Activated T-cell treated with anti-CD3 and anti-CD28 coated beads for 4 hours (primary cell): ENCODE measurements at regions not wholly inside any gene's neighbourhood (a gene's known extent, or its start where the extent isn't known, plus 50 kb on each side); places are given as distances from the start of the nearest gene placed in this dataset.

ENCODE experiments used
- DNase-seq: peaks from one replicate; pipeline ENCODE4 v3.0.0-alpha.2; 2020

- no peak for DNase-seq
These were observed 112.6 kb downstream of the CDC5L start for GRCh38 chr6:44500074-44500473.

- no peak for DNase-seq
These were observed 116.0 kb downstream of the CDC5L start for GRCh38 chr6:44503471-44503870.

- DNase-seq = no peak
These were observed 116.8 kb downstream of the CDC5L start for GRCh38 chr6:44504301-44504791.

GRCh38 chr6:44505751-44506150 is 118.2 kb downstream of the CDC5L start:
- DNase-seq = no peak

- DNase-seq = no peak
These were observed 119.5 kb downstream of the CDC5L start for GRCh38 chr6:44507014-44507413.

GRCh38 chr6:44508646-44509045 is 121.1 kb downstream of the CDC5L start:
- DNase-seq = no peak

- no peak for DNase-seq
These were observed 123.6 kb downstream of the CDC5L start for GRCh38 chr6:44511126-44511525.

- DNase-seq = no peak
These were observed 125.6 kb downstream of the CDC5L start for GRCh38 chr6:44512868-44513741.

GRCh38 chr6:44514085-44514484 is 126.6 kb downstream of the CDC5L start:
- DNase-seq = no peak

- DNase-seq = no peak
These were observed 127.2 kb downstream of the CDC5L start for GRCh38 chr6:44514576-44515193.

- DNase-seq = no peak
These were observed 135.4 kb downstream of the CDC5L start for GRCh38 chr6:44522871-44523270.

GRCh38 chr6:44524476-44525227 is 137.1 kb downstream of the CDC5L start:
- DNase-seq = no peak

- DNase-seq = no peak
These were observed 138.3 kb downstream of the CDC5L start for GRCh38 chr6:44525761-44526351.

GRCh38 chr6:44527181-44527580 is 139.7 kb downstream of the CDC5L start:
- no peak for DNase-seq

GRCh38 chr6:44527583-44528369 is 140.3 kb downstream of the CDC5L start:
- DNase-seq = no peak

- DNase-seq = no peak
These were observed 140.8 kb downstream of the CDC5L start for GRCh38 chr6:44528370-44528644.

GRCh38 chr6:44528716-44529115 is 141.2 kb downstream of the CDC5L start:
- DNase-seq = no peak

- DNase-seq = no peak
These were observed 141.8 kb downstream of the CDC5L start for GRCh38 chr6:44529146-44529905.

- no peak for DNase-seq
These were observed 142.9 kb downstream of the CDC5L start for GRCh38 chr6:44530209-44530909.

- DNase-seq = no peak
These were observed 143.4 kb downstream of the CDC5L start for GRCh38 chr6:44530910-44531234.

GRCh38 chr6:44531442-44532015 is 144.0 kb downstream of the CDC5L start:
- DNase-seq = no peak
